ENCODE measurements at regions not wholly inside any gene's neighbourhood (a gene's known extent, or its start where the extent isn't known, plus 50 kb on each side); places are given as distances from the start of the nearest gene placed in this dataset.
A peak's percentile ranks its signal among the peaks of the same experiment; 100 is the strongest.
"Not testable (repeated sequence)": the region's sequence is repeated elsewhere in the genome, so short reads cannot be mapped to it uniquely, and the experiment has no call there.

GRCh38 chr5:174493530-174493929 lies 230.9 kb upstream of the MSX2 start:
- no peak for TF ChIP-seq CTCF (conservative IDR thresholded peaks at IDR 0.05; ENCODE audit: control insufficient read depth, insufficient read depth, low read depth, low read length)
- H3K4me3 ChIP-seq (ENCODE audit: control insufficient read depth, low read depth, low read length) = no peak overlapping the region
- no peak for DNase-seq (ENCODE audit: low read depth)

- not testable (repeated sequence) for H3K4me3 ChIP-seq (ENCODE audit: control insufficient read depth, low read depth, low read length); DNase-seq (ENCODE audit: low read depth)
These were observed 226.4 kb upstream of the MSX2 start for GRCh38 chr5:174497939-174498338.

- DNase-seq (ENCODE audit: low read depth); H3K4me3 ChIP-seq (ENCODE audit: control insufficient read depth, low read depth, low read length): not testable (repeated sequence)
These were observed 225.8 kb upstream of the MSX2 start for GRCh38 chr5:174498575-174498974.

GRCh38 chr5:174500636-174501035 lies 223.7 kb upstream of the MSX2 start:
- no peak for DNase-seq (ENCODE audit: low read depth)
- no peak for TF ChIP-seq CTCF (conservative IDR thresholded peaks at IDR 0.05; ENCODE audit: control insufficient read depth, insufficient read depth, low read depth, low read length)
- no peak overlapping the region for H3K4me3 ChIP-seq (ENCODE audit: control insufficient read depth, low read depth, low read length)

- no peak overlapping the region for H3K4me3 ChIP-seq (ENCODE audit: control insufficient read depth, low read depth, low read length)
- TF ChIP-seq CTCF (conservative IDR thresholded peaks at IDR 0.05; ENCODE audit: control insufficient read depth, insufficient read depth, low read depth, low read length) = no peak
- peak; percentile 45 for DNase-seq (ENCODE audit: low read depth)
These were observed 222.8 kb upstream of the MSX2 start for GRCh38 chr5:174501461-174502069.

- DNase-seq (ENCODE audit: low read depth) = no peak
- TF ChIP-seq CTCF (conservative IDR thresholded peaks at IDR 0.05; ENCODE audit: control insufficient read depth, insufficient read depth, low read depth, low read length) = no peak
- no peak overlapping the region for H3K4me3 ChIP-seq (ENCODE audit: control insufficient read depth, low read depth, low read length)
These were observed 221.3 kb upstream of the MSX2 start for GRCh38 chr5:174503086-174503460.

- TF ChIP-seq CTCF (conservative IDR thresholded peaks at IDR 0.05; ENCODE audit: control insufficient read depth, insufficient read depth, low read depth, low read length) = no peak
- H3K4me3 ChIP-seq (ENCODE audit: control insufficient read depth, low read depth, low read length) = no peak overlapping the region
- DNase-seq (ENCODE audit: low read depth) = peak; percentile 60
These were observed 220.7 kb upstream of the MSX2 start for GRCh38 chr5:174503461-174504265.

All from fibroblast of mammary gland (primary cell).